Central memory CD4-positive, alpha-beta T cell (primary cell): ENCODE measurements at regions not wholly inside any gene's neighbourhood (a gene's known extent, or its start where the extent isn't known, plus 50 kb on each side); places are given as distances from the start of the nearest gene placed in this dataset.

Experiments used
- DNase-seq: peaks from one replicate; pipeline ENCODE4 v3.0.0; 2022

GRCh38 chr18:24530630-24531111, 70.2 kb downstream of the HRH4 start:
- no peak for DNase-seq

- DNase-seq = no peak
These were observed 73.8 kb downstream of the HRH4 start for GRCh38 chr18:24534271-24534670.

- no peak for DNase-seq
These were observed 74.3 kb downstream of the HRH4 start for GRCh38 chr18:24534737-24535136.

- no peak for DNase-seq
These were observed 75.3 kb downstream of the HRH4 start for GRCh38 chr18:24535527-24536295.

- no peak for DNase-seq
These were observed 75.9 kb downstream of the HRH4 start for GRCh38 chr18:24536326-24536725.

- no peak for DNase-seq
These were observed 76.4 kb downstream of the HRH4 start for GRCh38 chr18:24536834-24537233.

GRCh38 chr18:24538414-24539264, 78.2 kb downstream of the HRH4 start:
- DNase-seq = no peak

GRCh38 chr18:24539866-24540617, 79.6 kb downstream of the HRH4 start:
- DNase-seq = no peak

- DNase-seq = no peak
These were observed 80.5 kb downstream of the HRH4 start for GRCh38 chr18:24540896-24541295.

GRCh38 chr18:24543086-24543794, 82.8 kb downstream of the HRH4 start:
- no peak for DNase-seq

GRCh38 chr18:24543795-24544498, 83.5 kb downstream of the HRH4 start:
- DNase-seq = no peak

GRCh38 chr18:24544949-24545348, 84.5 kb downstream of the HRH4 start:
- no peak for DNase-seq

GRCh38 chr18:24545651-24546050, 85.2 kb downstream of the HRH4 start:
- DNase-seq = no peak

GRCh38 chr18:24546307-24546706, 85.9 kb downstream of the HRH4 start:
- DNase-seq = no peak

GRCh38 chr18:24548583-24548982, 88.1 kb downstream of the HRH4 start:
- no peak for DNase-seq

- no peak for DNase-seq
These were observed 91.8 kb downstream of the HRH4 start for GRCh38 chr18:24552218-24552617.

- no peak for DNase-seq
These were observed 93.3 kb downstream of the HRH4 start for GRCh38 chr18:24553571-24554285.

- no peak for DNase-seq
These were observed 98.0 kb downstream of the HRH4 start for GRCh38 chr18:24558403-24558802.

GRCh38 chr18:24559526-24559925, 99.1 kb downstream of the HRH4 start:
- DNase-seq = no peak

- no peak for DNase-seq
These were observed 100.1 kb downstream of the HRH4 start for GRCh38 chr18:24560511-24560981.

GRCh38 chr18:24561369-24561965, 101.0 kb downstream of the HRH4 start:
- no peak for DNase-seq
